ENCODE measurements at regions not wholly inside any gene's neighbourhood (a gene's known extent, or its start where the extent isn't known, plus 50 kb on each side); places are given as distances from the start of the nearest gene placed in this dataset.

DNA sequence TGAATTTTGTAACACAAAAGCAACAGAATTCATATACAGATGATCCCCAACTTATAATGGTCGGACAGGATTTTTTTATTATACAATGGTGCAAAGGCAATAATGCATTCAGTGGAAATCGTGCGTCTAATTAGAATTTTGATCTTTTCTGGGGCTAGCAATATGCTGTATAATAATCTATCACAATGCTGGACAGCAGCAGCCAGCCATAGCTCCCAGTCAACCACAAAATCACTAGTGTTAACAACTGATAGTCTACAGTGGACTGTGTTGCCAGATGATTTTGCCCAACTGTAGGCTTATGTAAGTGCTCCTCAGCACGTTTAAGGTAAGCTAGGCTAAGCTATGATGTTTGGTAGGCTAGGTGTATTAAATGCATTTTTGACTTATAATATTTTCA lies 399.0 kb upstream of the SLC39A10 start (continued):
- TF ChIP-seq, protein P1, sequence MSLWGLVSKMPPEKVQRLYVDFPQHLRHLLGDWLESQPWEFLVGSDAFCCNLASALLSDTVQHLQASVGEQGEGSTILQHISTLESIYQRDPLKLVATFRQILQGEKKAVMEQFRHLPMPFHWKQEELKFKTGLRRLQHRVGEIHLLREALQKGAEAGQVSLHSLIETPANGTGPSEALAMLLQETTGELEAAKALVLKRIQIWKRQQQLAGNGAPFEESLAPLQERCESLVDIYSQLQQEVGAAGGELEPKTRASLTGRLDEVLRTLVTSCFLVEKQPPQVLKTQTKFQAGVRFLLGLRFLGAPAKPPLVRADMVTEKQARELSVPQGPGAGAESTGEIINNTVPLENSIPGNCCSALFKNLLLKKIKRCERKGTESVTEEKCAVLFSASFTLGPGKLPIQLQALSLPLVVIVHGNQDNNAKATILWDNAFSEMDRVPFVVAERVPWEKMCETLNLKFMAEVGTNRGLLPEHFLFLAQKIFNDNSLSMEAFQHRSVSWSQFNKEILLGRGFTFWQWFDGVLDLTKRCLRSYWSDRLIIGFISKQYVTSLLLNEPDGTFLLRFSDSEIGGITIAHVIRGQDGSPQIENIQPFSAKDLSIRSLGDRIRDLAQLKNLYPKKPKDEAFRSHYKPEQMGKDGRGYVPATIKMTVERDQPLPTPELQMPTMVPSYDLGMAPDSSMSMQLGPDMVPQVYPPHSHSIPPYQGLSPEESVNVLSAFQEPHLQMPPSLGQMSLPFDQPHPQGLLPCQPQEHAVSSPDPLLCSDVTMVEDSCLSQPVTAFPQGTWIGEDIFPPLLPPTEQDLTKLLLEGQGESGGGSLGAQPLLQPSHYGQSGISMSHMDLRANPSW (CRISPR knock-in tag; conservative IDR thresholded peaks at IDR 0.05; ENCODE audit: low read depth), result no peak
- TF ChIP-seq ZNF671 (CRISPR knock-in tag; IDR thresholded peaks at IDR 0.05), result no peak
- TF ChIP-seq NFE2L1 (CRISPR knock-in tag; IDR thresholded peaks at IDR 0.05), result no peak

DNA sequence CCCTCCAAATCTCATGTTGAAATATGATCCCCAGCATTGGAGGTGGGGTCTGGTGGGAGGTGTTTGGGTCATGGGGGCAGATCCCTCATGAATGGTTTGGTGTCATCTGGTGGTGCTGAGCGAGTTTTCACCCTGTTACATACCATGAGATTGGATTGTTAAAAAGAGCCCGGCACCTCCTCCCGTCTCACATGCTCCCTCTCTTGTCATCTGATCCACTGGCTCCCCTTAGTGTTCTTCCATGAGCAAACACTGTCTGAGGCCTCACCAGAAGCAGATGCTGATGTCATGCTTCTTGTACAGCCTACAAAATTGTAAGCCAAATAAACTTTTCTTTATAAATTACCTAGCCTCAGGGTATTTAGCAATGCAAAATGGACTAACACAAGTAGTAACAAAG lies 405.0 kb upstream of the SLC39A10 start:
- TF ChIP-seq, protein P2, sequence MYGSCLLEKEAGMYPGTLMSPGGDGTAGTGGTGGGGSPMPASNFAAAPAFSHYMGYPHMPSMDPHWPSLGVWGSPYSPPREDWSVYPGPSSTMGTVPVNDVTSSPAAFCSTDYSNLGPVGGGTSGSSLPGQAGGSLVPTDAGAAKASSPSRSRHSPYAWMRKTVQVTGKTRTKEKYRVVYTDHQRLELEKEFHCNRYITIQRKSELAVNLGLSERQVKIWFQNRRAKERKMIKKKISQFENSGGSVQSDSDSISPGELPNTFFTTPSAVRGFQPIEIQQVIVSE (CRISPR knock-in tag; IDR thresholded peaks at IDR 0.05; ENCODE audit: borderline replicate concordance), result no peak
- TF ChIP-seq, protein P3, sequence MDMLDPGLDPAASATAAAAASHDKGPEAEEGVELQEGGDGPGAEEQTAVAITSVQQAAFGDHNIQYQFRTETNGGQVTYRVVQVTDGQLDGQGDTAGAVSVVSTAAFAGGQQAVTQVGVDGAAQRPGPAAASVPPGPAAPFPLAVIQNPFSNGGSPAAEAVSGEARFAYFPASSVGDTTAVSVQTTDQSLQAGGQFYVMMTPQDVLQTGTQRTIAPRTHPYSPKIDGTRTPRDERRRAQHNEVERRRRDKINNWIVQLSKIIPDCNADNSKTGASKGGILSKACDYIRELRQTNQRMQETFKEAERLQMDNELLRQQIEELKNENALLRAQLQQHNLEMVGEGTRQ (CRISPR knock-in tag; IDR thresholded peaks at IDR 0.05), result peak; percentile 57; the same call in 1 of the 2 replicates
- peak; percentile 39 for DNase-seq (ENCODE audit: low spot score)
- Mint-ChIP-seq H3K4me3 (no peak overlapping the region), H3K36me3 (peaks cover 5% of the 10 kb centered on the region), H3K27ac (no peak overlapping the region), H3K9me3 (peaks cover 19% of the 10 kb centered on the region), H3K4me1 (peaks cover 7% of the 10 kb centered on the region), H3K27me3 (ENCODE audit: low read depth) (no peaks in the 10 kb centered on the region)
- POLR2A ChIA-PET, result no interaction called here
- CTCF ChIA-PET, result no interaction called here
- peak; percentile 100 for ATAC-seq

DNA sequence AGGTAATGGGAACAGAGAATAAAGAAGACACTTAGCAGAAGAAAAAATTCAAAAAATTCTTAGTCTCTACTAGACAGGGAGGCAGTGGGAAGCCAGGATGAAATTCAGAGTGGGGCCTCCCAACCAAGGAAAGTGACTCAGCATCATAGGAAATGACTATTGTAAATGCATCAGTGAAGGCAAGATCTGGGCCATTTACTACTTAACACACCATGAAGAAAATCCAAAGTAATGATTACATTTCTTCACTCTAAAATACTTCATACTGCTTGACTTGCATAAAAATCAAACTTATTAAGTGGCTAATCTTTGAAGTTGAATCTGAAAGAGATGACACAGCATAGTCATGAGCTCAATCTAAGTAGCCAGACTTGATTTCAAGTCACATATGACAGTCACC lies 405.8 kb upstream of the SLC39A10 start:
- Mint-ChIP-seq H3K27ac (no peak overlapping the region), H3K4me1 (peaks cover 7% of the 10 kb centered on the region), H3K27me3 (ENCODE audit: low read depth) (no peaks in the 10 kb centered on the region), H3K4me3 (no peak overlapping the region), H3K9me3 (peaks cover 27% of the 10 kb centered on the region), H3K36me3 (peaks cover 6% of the 10 kb centered on the region)
- CTCF ChIA-PET, result no interaction called here
- TF ChIP-seq FOXP1 (CRISPR knock-in tag; IDR thresholded peaks at IDR 0.05; ENCODE audit: borderline replicate concordance), result no peak
- TF ChIP-seq, protein P4, sequence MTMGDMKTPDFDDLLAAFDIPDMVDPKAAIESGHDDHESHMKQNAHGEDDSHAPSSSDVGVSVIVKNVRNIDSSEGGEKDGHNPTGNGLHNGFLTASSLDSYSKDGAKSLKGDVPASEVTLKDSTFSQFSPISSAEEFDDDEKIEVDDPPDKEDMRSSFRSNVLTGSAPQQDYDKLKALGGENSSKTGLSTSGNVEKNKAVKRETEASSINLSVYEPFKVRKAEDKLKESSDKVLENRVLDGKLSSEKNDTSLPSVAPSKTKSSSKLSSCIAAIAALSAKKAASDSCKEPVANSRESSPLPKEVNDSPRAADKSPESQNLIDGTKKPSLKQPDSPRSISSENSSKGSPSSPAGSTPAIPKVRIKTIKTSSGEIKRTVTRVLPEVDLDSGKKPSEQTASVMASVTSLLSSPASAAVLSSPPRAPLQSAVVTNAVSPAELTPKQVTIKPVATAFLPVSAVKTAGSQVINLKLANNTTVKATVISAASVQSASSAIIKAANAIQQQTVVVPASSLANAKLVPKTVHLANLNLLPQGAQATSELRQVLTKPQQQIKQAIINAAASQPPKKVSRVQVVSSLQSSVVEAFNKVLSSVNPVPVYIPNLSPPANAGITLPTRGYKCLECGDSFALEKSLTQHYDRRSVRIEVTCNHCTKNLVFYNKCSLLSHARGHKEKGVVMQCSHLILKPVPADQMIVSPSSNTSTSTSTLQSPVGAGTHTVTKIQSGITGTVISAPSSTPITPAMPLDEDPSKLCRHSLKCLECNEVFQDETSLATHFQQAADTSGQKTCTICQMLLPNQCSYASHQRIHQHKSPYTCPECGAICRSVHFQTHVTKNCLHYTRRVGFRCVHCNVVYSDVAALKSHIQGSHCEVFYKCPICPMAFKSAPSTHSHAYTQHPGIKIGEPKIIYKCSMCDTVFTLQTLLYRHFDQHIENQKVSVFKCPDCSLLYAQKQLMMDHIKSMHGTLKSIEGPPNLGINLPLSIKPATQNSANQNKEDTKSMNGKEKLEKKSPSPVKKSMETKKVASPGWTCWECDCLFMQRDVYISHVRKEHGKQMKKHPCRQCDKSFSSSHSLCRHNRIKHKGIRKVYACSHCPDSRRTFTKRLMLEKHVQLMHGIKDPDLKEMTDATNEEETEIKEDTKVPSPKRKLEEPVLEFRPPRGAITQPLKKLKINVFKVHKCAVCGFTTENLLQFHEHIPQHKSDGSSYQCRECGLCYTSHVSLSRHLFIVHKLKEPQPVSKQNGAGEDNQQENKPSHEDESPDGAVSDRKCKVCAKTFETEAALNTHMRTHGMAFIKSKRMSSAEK (CRISPR knock-in tag; IDR thresholded peaks at IDR 0.05; ENCODE audit: borderline replicate concordance), result no peak
- no peak for TF ChIP-seq TEAD4 (CRISPR knock-in tag; IDR thresholded peaks at IDR 0.05)
- DNase-seq (ENCODE audit: low spot score) (no peak), ATAC-seq (no peak)
- POLR2A ChIA-PET, result no interaction called here

DNA sequence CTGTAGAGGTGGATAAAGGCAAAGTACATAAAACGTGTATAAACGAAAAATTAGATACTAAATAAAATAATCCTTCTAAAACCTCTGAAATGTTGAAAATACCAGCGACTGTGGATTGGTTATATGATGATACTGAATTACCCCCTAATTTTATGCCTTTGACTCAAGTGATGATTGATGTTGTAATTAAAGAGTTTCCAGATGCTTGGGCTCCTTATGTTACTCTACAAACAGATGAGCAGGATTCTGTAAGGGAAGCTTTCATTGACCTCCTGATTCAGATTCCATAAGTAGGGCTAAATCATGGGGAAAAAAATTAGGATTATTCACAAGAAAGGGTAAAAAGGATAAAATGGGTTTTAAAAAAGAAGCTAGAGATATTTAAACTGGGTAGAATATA lies 418.2 kb upstream of the SLC39A10 start:
- no peaks in the 10 kb centered on the region for H3K27me3 Mint-ChIP-seq (ENCODE audit: low read depth)
- no peaks in the 10 kb centered on the region for H3K36me3 Mint-ChIP-seq
- ChIA-PET POLR2A (no interaction called here), CTCF (no interaction called here)
- no peak for ATAC-seq
- no peak overlapping the region for H3K4me3 Mint-ChIP-seq
- no peak overlapping the region for H3K27ac Mint-ChIP-seq
- H3K4me1 Mint-ChIP-seq, result peaks cover 3% of the 10 kb centered on the region; the same call in 1 of the 2 replicates
- peaks cover 8% of the 10 kb centered on the region for H3K9me3 Mint-ChIP-seq
- no peak for DNase-seq (ENCODE audit: low spot score)
- TF ChIP-seq, protein P5, sequence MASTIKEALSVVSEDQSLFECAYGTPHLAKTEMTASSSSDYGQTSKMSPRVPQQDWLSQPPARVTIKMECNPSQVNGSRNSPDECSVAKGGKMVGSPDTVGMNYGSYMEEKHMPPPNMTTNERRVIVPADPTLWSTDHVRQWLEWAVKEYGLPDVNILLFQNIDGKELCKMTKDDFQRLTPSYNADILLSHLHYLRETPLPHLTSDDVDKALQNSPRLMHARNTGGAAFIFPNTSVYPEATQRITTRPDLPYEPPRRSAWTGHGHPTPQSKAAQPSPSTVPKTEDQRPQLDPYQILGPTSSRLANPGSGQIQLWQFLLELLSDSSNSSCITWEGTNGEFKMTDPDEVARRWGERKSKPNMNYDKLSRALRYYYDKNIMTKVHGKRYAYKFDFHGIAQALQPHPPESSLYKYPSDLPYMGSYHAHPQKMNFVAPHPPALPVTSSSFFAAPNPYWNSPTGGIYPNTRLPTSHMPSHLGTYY (CRISPR knock-in tag; IDR thresholded peaks at IDR 0.05), result no peak
- no peak for TF ChIP-seq ZNF219 (CRISPR knock-in tag; IDR thresholded peaks at IDR 0.05; ENCODE audit: borderline replicate concordance)
- TF ChIP-seq, protein P6, sequence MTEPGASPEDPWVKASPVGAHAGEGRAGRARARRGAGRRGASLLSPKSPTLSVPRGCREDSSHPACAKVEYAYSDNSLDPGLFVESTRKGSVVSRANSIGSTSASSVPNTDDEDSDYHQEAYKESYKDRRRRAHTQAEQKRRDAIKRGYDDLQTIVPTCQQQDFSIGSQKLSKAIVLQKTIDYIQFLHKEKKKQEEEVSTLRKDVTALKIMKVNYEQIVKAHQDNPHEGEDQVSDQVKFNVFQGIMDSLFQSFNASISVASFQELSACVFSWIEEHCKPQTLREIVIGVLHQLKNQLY (CRISPR knock-in tag; IDR thresholded peaks at IDR 0.05), result no peak
- no peak for TF ChIP-seq NFATC4 (CRISPR knock-in tag; IDR thresholded peaks at IDR 0.05)
- no peak for TF ChIP-seq ZNF423 (CRISPR knock-in tag; IDR thresholded peaks at IDR 0.05)
- TF ChIP-seq, protein P7, sequence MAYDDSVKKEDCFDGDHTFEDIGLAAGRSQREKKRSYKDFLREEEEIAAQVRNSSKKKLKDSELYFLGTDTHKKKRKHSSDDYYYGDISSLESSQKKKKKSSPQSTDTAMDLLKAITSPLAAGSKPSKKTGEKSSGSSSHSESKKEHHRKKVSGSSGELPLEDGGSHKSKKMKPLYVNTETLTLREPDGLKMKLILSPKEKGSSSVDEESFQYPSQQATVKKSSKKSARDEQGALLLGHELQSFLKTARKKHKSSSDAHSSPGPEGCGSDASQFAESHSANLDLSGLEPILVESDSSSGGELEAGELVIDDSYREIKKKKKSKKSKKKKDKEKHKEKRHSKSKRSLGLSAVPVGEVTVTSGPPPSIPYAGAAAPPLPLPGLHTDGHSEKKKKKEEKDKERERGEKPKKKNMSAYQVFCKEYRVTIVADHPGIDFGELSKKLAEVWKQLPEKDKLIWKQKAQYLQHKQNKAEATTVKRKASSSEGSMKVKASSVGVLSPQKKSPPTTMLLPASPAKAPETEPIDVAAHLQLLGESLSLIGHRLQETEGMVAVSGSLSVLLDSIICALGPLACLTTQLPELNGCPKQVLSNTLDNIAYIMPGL (CRISPR knock-in tag; IDR thresholded peaks at IDR 0.05), result no peak
- no peak for TF ChIP-seq HMGA2 (CRISPR knock-in tag; IDR thresholded peaks at IDR 0.05)
- TF ChIP-seq, protein P8, sequence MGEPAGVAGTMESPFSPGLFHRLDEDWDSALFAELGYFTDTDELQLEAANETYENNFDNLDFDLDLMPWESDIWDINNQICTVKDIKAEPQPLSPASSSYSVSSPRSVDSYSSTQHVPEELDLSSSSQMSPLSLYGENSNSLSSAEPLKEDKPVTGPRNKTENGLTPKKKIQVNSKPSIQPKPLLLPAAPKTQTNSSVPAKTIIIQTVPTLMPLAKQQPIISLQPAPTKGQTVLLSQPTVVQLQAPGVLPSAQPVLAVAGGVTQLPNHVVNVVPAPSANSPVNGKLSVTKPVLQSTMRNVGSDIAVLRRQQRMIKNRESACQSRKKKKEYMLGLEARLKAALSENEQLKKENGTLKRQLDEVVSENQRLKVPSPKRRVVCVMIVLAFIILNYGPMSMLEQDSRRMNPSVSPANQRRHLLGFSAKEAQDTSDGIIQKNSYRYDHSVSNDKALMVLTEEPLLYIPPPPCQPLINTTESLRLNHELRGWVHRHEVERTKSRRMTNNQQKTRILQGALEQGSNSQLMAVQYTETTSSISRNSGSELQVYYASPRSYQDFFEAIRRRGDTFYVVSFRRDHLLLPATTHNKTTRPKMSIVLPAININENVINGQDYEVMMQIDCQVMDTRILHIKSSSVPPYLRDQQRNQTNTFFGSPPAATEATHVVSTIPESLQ (CRISPR knock-in tag; IDR thresholded peaks at IDR 0.05), result no peak

Data from WTC11 (cell line).